Gastroesophageal sphincter (tissue), 3 donors: ENCODE measurements at regions not wholly inside any gene's neighbourhood (a gene's known extent, or its start where the extent isn't known, plus 50 kb on each side); places are given as distances from the start of the nearest gene placed in this dataset.

Experiments used
- CTCF ChIP-seq, 4 experiments: fragments of 200-600 bp in 2 of 4; fragments of 450-650 bp in 2 of 4; sonication (generic) in 1 of 4; IDR thresholded peaks; one replicate each; pipeline ENCODE4 v1.5.1; 2017 to 2019; ENCODE audit warnings: antibody characterized with exemption in 4 of 4, mild to moderate bottlenecking in 2 of 4, moderate library complexity in 2 of 4
- POLR2A ChIP-seq, 2 donors: fragments of 450-650 bp; IDR thresholded peaks; one replicate each; pipeline ENCODE4 v1.6.1; 2017; ENCODE audit warnings: antibody characterized with exemption in 2 of 2, mild to moderate bottlenecking in 2 of 2, moderate library complexity in 1 of 2

- TF ChIP-seq CTCF (IDR thresholded peaks at IDR 0.05): no peak
- no peak for TF ChIP-seq POLR2A (IDR thresholded peaks at IDR 0.05)
Observed at GRCh38 chr1:215018555-215018954, 64.0 kb upstream of the KCNK2 start.
